SK-N-SH treated with all-trans-retinoic acid at 6 μM for 48 hours (cell line): ENCODE measurements at regions not wholly inside any gene's neighbourhood (a gene's known extent, or its start where the extent isn't known, plus 50 kb on each side); places are given as distances from the start of the nearest gene placed in this dataset.

Source experiments
- ATAC-seq: fragments of 200-7000 bp; cut with Tn5 transposase; 3 replicates; pipeline ENCODE4 v1.9.1; 2020; ENCODE audit warnings: mild to moderate bottlenecking, moderate library complexity
- ARNTL ChIP-seq: fragments of 450-650 bp; formaldehyde crosslinking; IDR thresholded peaks from 2 replicates; pipeline ENCODE4 v1.5.0; 2020; ENCODE audit warnings: low read depth, mild to moderate bottlenecking, moderate library complexity, borderline replicate concordance
- BACH2 ChIP-seq: fragments of 250-450 bp; sonication (Bioruptor Pico); IDR thresholded peaks from 2 replicates; pipeline ENCODE4 v1.9.0; 2021; ENCODE audit warnings: mild to moderate bottlenecking, borderline replicate concordance
- CSDC2 ChIP-seq: fragments of 250-450 bp; sonication (Bioruptor Pico); IDR thresholded peaks from 2 replicates; pipeline ENCODE4 v1.5.0; 2020; ENCODE audit warnings: mild to moderate bottlenecking, moderate library complexity
- CSRNP3 ChIP-seq: fragments of 250-450 bp; sonication (Bioruptor Pico); IDR thresholded peaks from 2 replicates; pipeline ENCODE4 v1.5.1; 2021; ENCODE audit warnings: mild to moderate bottlenecking, moderate library complexity
- GLIS3 ChIP-seq: fragments of 250-450 bp; sonication (Bioruptor Pico); IDR thresholded peaks from 2 replicates; pipeline ENCODE4 v1.5.0; 2020; ENCODE audit warnings: mild to moderate bottlenecking, moderate library complexity
- ISL1 ChIP-seq: fragments of 250-450 bp; sonication (Bioruptor Pico); IDR thresholded peaks from 2 replicates; pipeline ENCODE4 v2.1.2; 2022; ENCODE audit warnings: mild to moderate bottlenecking, moderate library complexity
- OSR1 ChIP-seq: fragments of 250-450 bp; sonication (Bioruptor Pico); IDR thresholded peaks from 2 replicates; pipeline ENCODE4 v1.8.0; 2022; ENCODE audit warnings: moderate library complexity, mild to moderate bottlenecking, inconsistent platforms
- PATZ1 ChIP-seq: fragments of 250-450 bp; sonication (Bioruptor Pico); IDR thresholded peaks from 2 replicates; pipeline ENCODE4 v1.8.0; 2020; ENCODE audit warnings: mild to moderate bottlenecking, moderate library complexity, borderline replicate concordance
- POU6F1 ChIP-seq: fragments of 250-450 bp; sonication (Bioruptor Pico); IDR thresholded peaks from 2 replicates; pipeline ENCODE4 v1.8.0; 2021; ENCODE audit warnings: low read depth, mild to moderate bottlenecking, moderate library complexity, borderline replicate concordance
- PPARA ChIP-seq: fragments of 250-450 bp; sonication (Bioruptor Pico); IDR thresholded peaks from 2 replicates; pipeline ENCODE4 v1.5.0; 2020; ENCODE audit warnings: mild to moderate bottlenecking, borderline replicate concordance
- RARB ChIP-seq: fragments of 250-450 bp; sonication (Bioruptor Pico); IDR thresholded peaks from 2 replicates; pipeline ENCODE4 v1.8.0; 2021; ENCODE audit warnings: mild to moderate bottlenecking, moderate library complexity
- SNAI2 ChIP-seq: fragments of 250-450 bp; sonication (Bioruptor Pico); IDR thresholded peaks from 2 replicates; pipeline ENCODE4 v1.5.0; 2020; ENCODE audit warnings: mild to moderate bottlenecking, moderate library complexity
- TCF4 ChIP-seq: fragments of 250-450 bp; sonication (Bioruptor Pico); IDR thresholded peaks from 2 replicates; pipeline ENCODE4 v1.8.0; 2021; ENCODE audit warnings: mild to moderate bottlenecking, moderate library complexity, borderline replicate concordance
- TOX ChIP-seq: fragments of 250-450 bp; sonication (Bioruptor Pico); IDR thresholded peaks from 2 replicates; pipeline ENCODE4 v1.8.0; 2021; ENCODE audit warnings: mild to moderate bottlenecking, moderate library complexity, borderline replicate concordance
- TSHZ2 ChIP-seq: fragments of 250-450 bp; sonication (Bioruptor Pico); IDR thresholded peaks from 2 replicates; pipeline ENCODE4 v1.5.0; 2020; ENCODE audit warnings: mild to moderate bottlenecking, moderate library complexity
- ZFP3 ChIP-seq: fragments of 250-450 bp; sonication (Bioruptor Pico); IDR thresholded peaks from 2 replicates; pipeline ENCODE4 v1.5.0; 2020; ENCODE audit warnings: mild to moderate bottlenecking, moderate library complexity
- ZFP30 ChIP-seq: fragments of 450-650 bp; formaldehyde crosslinking; IDR thresholded peaks from 2 replicates; pipeline ENCODE4 v1.5.0; 2022; ENCODE audit warnings: mild to moderate bottlenecking, moderate library complexity
- ZNF70 ChIP-seq: fragments of 450-650 bp; formaldehyde crosslinking; IDR thresholded peaks from 2 replicates; pipeline ENCODE4 v1.5.0; 2020; ENCODE audit warnings: mild to moderate bottlenecking, moderate library complexity
- ZNF8 ChIP-seq: fragments of 450-650 bp; formaldehyde crosslinking; IDR thresholded peaks from 2 replicates; pipeline ENCODE4 v1.5.0; 2020; ENCODE audit warnings: mild to moderate bottlenecking, moderate library complexity

- TF ChIP-seq CSRNP3 (CRISPR knock-in tag): no peak
- no peak for TF ChIP-seq PATZ1
- no peak for TF ChIP-seq POU6F1 (CRISPR knock-in tag)
- TF ChIP-seq OSR1 (CRISPR knock-in tag): no peak
- TF ChIP-seq GLIS3: no peak
- TF ChIP-seq ISL1 (CRISPR knock-in tag): no peak
- TF ChIP-seq RARB (CRISPR knock-in tag): no peak
- no peak for TF ChIP-seq ZFP3 (CRISPR knock-in tag)
- TF ChIP-seq PPARA (CRISPR knock-in tag): no peak
- no peak for TF ChIP-seq TCF4
- no peak for TF ChIP-seq SNAI2 (CRISPR knock-in tag)
- TF ChIP-seq ARNTL (CRISPR knock-in tag): no peak
- no peak for TF ChIP-seq BACH2
- TF ChIP-seq ZNF70: no peak
- no peak for TF ChIP-seq ZNF8 (CRISPR knock-in tag)
- no peak for TF ChIP-seq TOX (CRISPR knock-in tag)
- ATAC-seq: no peak
Measured at GRCh38 chr10:42883993-42884983, 101.7 kb downstream of the BMS1 start.

GRCh38 chr10:42885491-42886270 is 103.1 kb downstream of the BMS1 start:
- TF ChIP-seq POU6F1 (CRISPR knock-in tag) (no peak), ZFP3 (CRISPR knock-in tag) (no peak), GLIS3 (no peak), CSDC2 (CRISPR knock-in tag) (no peak), ISL1 (CRISPR knock-in tag) (no peak), TOX (CRISPR knock-in tag) (no peak), PPARA (CRISPR knock-in tag) (no peak), TCF4 (no peak), ZFP30 (no peak), TSHZ2 (no peak)
- ATAC-seq: no peak
